GM13976 (cell line): ENCODE measurements at regions not wholly inside any gene's neighbourhood (a gene's known extent, or its start where the extent isn't known, plus 50 kb on each side); places are given as distances from the start of the nearest gene placed in this dataset.
"Not testable (repeated sequence)": the region's sequence is repeated elsewhere in the genome, so short reads cannot be mapped to it uniquely, and the experiment has no call there.

ENCODE experiments used
- DNase-seq: peaks from one replicate; pipeline ENCODE4 v3.0.0; 2012; ENCODE audit warnings: low spot score
- in situ Hi-C: fragments of 300-500 bp; cut with MboI; formaldehyde crosslinking; loops from one replicate; pipeline ENCODE4 v1.12.0; 2022; ENCODE audit warnings: low sequenced_read_pairs, mixed read lengths, inconsistent platforms; ENCODE audit not compliant: unreplicated experiment
- TF ChIP-seq, protein P1 (sequence below): IDR thresholded peaks from 2 replicates; pipeline ENCODE4 v1.5.1; 2012; ENCODE audit warnings: borderline replicate concordance, mild to moderate bottlenecking; ENCODE audit not compliant: insufficient read depth; ENCODE audit errors: extremely low read depth, missing control alignments, control extremely low read depth

DNA sequence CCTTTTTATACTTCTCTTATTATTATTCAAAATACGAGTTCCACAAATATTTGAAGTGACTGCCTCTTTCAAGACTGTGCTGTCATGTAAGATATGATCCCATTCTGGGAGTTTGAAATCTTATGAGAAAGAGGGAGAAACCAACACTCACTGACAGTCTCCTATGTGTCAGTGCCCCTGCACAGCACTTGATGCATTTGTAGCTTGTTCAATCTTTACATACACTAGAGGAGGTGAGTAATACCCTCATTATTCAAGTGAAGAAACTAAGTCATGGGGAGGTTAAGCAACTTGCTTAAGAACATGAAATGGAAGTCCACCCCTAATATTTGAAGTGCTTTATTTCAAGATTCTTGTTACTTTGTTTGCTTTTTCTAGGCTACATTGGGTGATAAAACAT is 459.5 kb upstream of the FANCL start:
- in situ Hi-C loops = no loop called here
- TF ChIP-seq, protein P1, sequence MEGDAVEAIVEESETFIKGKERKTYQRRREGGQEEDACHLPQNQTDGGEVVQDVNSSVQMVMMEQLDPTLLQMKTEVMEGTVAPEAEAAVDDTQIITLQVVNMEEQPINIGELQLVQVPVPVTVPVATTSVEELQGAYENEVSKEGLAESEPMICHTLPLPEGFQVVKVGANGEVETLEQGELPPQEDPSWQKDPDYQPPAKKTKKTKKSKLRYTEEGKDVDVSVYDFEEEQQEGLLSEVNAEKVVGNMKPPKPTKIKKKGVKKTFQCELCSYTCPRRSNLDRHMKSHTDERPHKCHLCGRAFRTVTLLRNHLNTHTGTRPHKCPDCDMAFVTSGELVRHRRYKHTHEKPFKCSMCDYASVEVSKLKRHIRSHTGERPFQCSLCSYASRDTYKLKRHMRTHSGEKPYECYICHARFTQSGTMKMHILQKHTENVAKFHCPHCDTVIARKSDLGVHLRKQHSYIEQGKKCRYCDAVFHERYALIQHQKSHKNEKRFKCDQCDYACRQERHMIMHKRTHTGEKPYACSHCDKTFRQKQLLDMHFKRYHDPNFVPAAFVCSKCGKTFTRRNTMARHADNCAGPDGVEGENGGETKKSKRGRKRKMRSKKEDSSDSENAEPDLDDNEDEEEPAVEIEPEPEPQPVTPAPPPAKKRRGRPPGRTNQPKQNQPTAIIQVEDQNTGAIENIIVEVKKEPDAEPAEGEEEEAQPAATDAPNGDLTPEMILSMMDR = no peak
- DNase-seq = no peak

DNA sequence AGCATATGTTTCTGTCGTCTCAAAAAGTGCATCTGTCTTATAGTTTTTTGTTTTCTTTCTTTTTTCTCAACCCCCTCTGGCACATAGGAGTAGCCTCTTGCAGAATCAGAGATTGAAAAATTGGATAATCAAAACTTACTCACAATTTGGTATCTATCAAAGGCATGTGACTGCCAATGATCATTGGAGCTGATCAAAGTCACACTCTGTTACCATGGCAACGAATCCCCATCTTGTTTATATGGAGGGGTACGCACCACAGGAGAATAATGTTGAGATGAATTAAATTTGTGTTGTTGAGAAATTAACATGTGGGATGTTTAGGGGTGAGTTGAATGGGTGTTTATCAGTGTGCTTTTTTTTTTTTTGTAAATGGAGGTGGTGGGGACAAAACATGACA is 458.3 kb upstream of the FANCL start:
- in situ Hi-C loops = no loop called here

DNA sequence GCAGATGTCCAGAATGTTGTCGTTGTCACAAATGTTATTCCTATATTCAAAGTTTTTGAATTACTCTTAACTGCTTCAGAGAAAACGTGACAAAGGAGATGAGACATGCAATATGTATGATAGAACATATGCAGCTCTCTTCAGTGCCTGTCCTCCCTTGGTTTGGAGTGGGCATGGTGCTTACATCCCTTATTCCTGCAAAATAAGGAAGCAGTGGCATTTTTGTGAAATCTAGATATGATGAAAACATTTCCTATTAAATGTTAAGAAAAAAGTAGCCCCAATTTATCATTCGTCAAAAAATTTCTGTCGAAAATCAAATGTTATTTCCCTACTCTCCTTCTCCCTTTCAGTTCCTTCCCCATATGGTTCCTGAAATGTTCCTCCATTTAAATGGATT is 457.5 kb upstream of the FANCL start:
- in situ Hi-C loops = no loop called here
- no peak for DNase-seq

More for the DNA sequence above, 458.3 kb upstream of the FANCL start:
- TF ChIP-seq, protein P1 = no peak
- no peak for DNase-seq

DNA sequence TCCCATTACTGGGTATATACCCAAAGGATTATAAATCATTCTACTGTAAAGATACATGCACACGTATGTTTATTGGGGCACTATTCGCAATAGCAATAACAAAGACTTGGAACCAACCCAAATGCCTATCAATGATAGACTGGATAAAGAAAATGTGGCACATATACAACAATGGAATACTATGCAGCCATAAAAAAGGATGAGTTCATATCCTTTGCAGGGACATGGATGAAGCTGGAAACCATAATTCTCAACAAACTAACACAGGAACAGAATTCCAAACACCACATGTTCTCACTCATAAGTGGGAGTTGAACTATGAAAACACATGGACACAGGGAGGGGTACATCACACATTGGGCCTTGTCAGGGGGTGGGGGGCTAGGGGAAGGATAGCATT is 453.0 kb upstream of the FANCL start:
- DNase-seq, in situ Hi-C loops: not testable (repeated sequence)

More for the DNA sequence above, 457.5 kb upstream of the FANCL start:
- TF ChIP-seq, protein P1 = no peak

DNA sequence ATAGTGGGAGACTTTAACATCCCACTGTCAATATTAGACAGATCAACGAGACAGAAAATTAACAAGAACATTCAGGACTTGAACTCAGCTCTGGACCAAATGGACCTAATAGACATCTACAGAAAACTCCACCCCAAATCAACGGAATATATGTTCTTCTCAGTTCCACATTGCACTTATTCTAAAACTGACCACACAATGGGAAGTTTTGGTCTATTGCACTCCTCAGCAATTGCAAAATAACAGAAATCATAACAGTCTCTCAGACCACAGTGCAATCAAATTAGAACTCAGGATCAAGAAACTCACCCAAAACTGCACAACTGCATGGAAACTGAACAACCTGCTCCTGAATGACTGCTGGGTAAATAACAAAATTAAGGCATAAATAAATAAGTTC is 449.9 kb upstream of the FANCL start:
- in situ Hi-C loops, DNase-seq: not testable (repeated sequence)

DNA sequence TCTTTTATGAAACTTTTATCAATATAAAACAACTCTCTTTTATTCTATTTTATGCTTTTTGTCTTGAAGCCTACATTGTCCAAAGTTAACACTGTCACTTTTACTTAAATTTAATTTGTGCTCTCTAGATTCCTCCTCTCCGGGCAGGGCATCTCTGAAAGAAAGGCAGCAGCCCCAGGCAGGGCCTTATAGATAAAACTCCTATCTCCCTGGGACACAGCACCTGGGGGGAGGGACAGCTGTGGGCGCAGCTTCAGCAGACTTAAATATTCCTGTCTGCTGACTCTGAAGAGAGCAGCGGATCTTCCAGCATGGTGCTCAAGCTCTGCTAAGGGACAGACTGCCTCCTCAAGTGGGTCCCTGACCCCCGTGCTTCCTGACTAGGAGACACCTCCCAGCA is 447.7 kb upstream of the FANCL start:
- DNase-seq = no peak
- TF ChIP-seq, protein P1 = no peak
- in situ Hi-C loops = no loop called here

DNA sequence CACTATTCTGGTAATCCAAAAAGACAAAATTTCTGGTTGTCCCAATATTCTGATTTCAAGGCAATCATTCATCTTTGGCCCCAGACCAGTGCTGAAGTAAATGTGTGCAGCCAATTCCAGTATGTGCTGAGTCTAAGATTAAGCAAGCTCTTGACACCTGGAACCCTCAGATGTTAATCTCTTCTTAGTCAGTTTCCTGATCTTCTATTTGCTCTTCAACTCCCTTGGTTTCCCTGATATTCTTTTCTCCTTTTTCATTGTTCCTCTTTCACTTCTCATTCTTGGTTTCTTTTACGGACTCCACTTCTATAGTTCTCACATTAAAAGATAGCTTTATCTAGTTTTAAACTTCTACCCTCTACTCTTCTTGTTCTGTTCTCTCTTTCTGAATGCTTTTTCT is 445.7 kb upstream of the FANCL start:
- DNase-seq = no peak
- in situ Hi-C loops = no loop called here
- TF ChIP-seq, protein P1 = no peak

DNA sequence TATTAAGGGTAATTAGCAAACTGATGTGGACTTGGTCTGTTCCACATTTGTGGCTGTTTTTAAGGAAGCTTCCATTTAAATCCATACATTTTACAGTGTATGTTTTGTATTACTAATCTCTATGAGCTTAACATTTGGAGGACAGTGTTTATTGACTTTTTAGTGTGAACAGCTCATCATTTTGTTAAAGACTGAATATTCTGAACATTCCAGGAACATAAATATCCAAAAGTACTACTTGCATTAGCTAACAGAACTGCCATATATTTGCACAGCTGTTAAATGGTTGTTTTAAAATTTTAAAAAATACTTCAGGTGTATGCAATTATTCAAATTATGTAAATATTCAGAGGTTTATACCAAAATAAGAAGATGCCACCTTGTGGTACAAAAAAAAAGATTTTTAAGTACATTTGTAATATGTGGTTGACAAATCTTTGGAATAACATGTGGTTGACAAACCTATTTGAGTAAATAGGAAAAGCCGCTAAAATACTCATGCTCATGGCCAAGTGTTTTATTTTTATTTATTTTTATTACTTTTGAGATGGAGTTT is 439.7 kb upstream of the FANCL start:
- in situ Hi-C loops = no loop called here
- no peak for DNase-seq
- TF ChIP-seq, protein P1 = no peak
